Upper lobe of right lung (tissue), 1 donor: ENCODE measurements at regions not wholly inside any gene's neighbourhood (a gene's known extent, or its start where the extent isn't known, plus 50 kb on each side); places are given as distances from the start of the nearest gene placed in this dataset.

Experiments
- ATAC-seq: fragments of 200-7000 bp; cut with Tn5 transposase; one replicate; pipeline ENCODE4 v1.9.1; 2020; ENCODE audit warnings: mild to moderate bottlenecking, moderate library complexity
- DNase-seq: peaks from one replicate; pipeline ENCODE4 v3.0.0-alpha.2; 2020
- H3K27ac ChIP-seq: fragments of 200-600 bp; one replicate; pipeline ENCODE4 v1.8.0; 2022
- H3K27me3 ChIP-seq: fragments of 200-600 bp; one replicate; pipeline ENCODE4 v1.8.0; 2022; ENCODE audit warnings: mild to moderate bottlenecking
- H3K36me3 ChIP-seq: fragments of 200-600 bp; one replicate; pipeline ENCODE4 v1.8.0; 2022
- H3K4me1 ChIP-seq: fragments of 200-600 bp; one replicate; pipeline ENCODE4 v1.8.0; 2022
- H3K4me3 ChIP-seq: fragments of 200-600 bp; one replicate; pipeline ENCODE4 v1.8.0; 2022; ENCODE audit warnings: mild to moderate bottlenecking
- H3K9me3 ChIP-seq: fragments of 200-600 bp; one replicate; pipeline ENCODE4 v1.8.0; 2022
- CTCF ChIP-seq: fragments of 200-600 bp; IDR thresholded peaks from one replicate; pipeline ENCODE4 v1.8.0; 2022; ENCODE audit warnings: antibody characterized with exemption
- intact Hi-C: fragments of 100-400 bp; cut with DNase I; formaldehyde crosslinking; loops from one replicate; pipeline ENCODE4 v1.11.0; 2022
- donor health status: DM: no; HTN: yes; CAD: no; lungs with severe emphysema.

GRCh38 chr17:74037320-74037719, 166.2 kb upstream of the RPL38 start:
- DNase-seq = no peak
- H3K4me1 ChIP-seq = no peaks in the 10 kb centered on the region
- H3K36me3 ChIP-seq = no peaks in the 10 kb centered on the region
- H3K27ac ChIP-seq = no peak overlapping the region
- TF ChIP-seq CTCF = no peak
- no peaks in the 10 kb centered on the region for H3K9me3 ChIP-seq
- no peaks in the 10 kb centered on the region for H3K27me3 ChIP-seq
- H3K4me3 ChIP-seq = no peak overlapping the region
- ATAC-seq = no peak
- intact Hi-C loops = no loop called here

GRCh38 chr17:74040291-74040690, 163.2 kb upstream of the RPL38 start:
- Histone ChIP-seq H3K4me1 (no peaks in the 10 kb centered on the region), H3K36me3 (no peaks in the 10 kb centered on the region), H3K9me3 (no peaks in the 10 kb centered on the region), H3K4me3 (no peak overlapping the region), H3K27ac (no peak overlapping the region), H3K27me3 (no peaks in the 10 kb centered on the region)
- intact Hi-C loops = no loop called here
- TF ChIP-seq CTCF = no peak
- DNase-seq (no peak), ATAC-seq (no peak)

GRCh38 chr17:74040729-74041128, 162.7 kb upstream of the RPL38 start:
- Histone ChIP-seq H3K4me1 (no peaks in the 10 kb centered on the region), H3K4me3 (no peak overlapping the region), H3K36me3 (no peaks in the 10 kb centered on the region), H3K27me3 (no peaks in the 10 kb centered on the region), H3K9me3 (no peaks in the 10 kb centered on the region), H3K27ac (no peak overlapping the region)
- TF ChIP-seq CTCF = no peak
- intact Hi-C loops = no loop called here
- ATAC-seq (no peak), DNase-seq (no peak)

- no peak for TF ChIP-seq CTCF
- DNase-seq = no peak
Observed at GRCh38 chr17:74041869-74042640, 161.4 kb upstream of the RPL38 start.

GRCh38 chr17:74042744-74043486, 160.6 kb upstream of the RPL38 start:
- Histone ChIP-seq H3K4me3 (no peak overlapping the region), H3K9me3 (no peaks in the 10 kb centered on the region), H3K27ac (no peak overlapping the region), H3K4me1 (no peaks in the 10 kb centered on the region), H3K27me3 (no peaks in the 10 kb centered on the region), H3K36me3 (no peaks in the 10 kb centered on the region)
- intact Hi-C loops = no loop called here
- DNase-seq (no peak), ATAC-seq (no peak)
- no peak for TF ChIP-seq CTCF

More at GRCh38 chr17:74041869-74042640, 161.4 kb upstream of the RPL38 start:
- Histone ChIP-seq H3K36me3 (no peaks in the 10 kb centered on the region), H3K9me3 (no peaks in the 10 kb centered on the region), H3K4me1 (no peaks in the 10 kb centered on the region), H3K27me3 (no peaks in the 10 kb centered on the region), H3K27ac (no peak overlapping the region), H3K4me3 (no peak overlapping the region)
- intact Hi-C loops = no loop called here
- no peak for ATAC-seq
